Stimulated activated CD4-positive, alpha-beta T cell treated with anti-CD3 and anti-CD28 coated beads, Interleukin-2, amount 100 ng/mL, for 24 hours (primary cell): ENCODE measurements at regions not wholly inside any gene's neighbourhood (a gene's known extent, or its start where the extent isn't known, plus 50 kb on each side); places are given as distances from the start of the nearest gene placed in this dataset.

Experiments used
- DNase-seq, 2 donors: peaks; one replicate each; pipeline ENCODE4 v3.0.0-alpha.2; 2020

DNA sequence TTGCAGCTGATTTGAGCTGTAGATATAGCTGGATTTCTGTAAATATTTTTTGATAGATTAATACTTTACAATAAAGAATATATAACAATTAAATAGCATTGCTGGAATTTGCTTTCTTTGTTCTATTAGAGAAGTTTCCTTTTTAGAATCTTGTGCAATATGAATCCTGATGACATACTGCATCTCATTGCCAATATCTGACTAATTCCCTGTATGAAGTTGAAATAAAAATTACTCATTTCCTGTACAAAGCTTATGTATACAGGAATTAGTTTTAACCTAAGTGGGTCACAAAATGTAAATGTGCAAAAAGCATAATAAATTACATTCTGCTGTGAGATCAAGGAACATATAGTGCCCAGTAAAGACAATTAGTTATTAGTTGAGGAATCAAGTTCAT lies 72.8 kb upstream of the TMEFF2 start:
- DNase-seq: no peak

DNA sequence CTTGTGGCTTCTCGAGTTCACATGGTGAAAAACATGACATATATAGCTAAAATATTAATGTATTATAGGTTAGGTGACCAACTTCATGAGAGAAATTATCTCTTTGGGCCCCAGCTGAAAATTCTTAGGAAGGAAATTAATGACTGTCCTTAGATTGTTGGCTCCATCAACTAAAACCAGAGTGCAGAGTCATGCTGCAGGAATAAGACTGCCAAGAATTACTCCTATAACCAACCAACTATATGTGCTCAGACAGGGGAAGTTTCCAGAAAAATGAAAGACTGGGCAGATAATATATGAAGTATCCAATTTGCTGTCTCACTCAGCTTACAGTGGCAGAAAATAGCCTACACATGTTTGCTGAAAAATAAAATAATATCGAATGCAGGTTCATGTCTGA lies 71.0 kb upstream of the TMEFF2 start:
- DNase-seq: no peak

DNA sequence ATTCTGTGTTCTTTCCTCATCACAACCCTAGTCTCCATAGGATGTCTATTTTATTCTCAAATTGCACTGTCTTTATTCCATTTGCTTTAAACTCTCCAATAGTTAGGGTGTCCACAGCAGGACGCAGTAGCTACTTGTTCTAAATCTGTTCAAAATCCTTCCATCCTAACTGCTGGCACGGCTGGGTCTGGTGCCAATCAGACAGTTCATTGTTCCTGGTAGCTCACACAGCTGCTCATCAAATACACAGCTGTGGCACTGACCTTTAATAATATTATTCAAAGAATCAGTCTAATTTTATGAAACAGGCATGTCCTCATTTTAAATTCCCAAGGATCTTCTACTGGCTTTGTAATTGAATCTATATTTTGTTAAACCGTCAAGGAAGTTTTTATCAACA lies 59.7 kb upstream of the TMEFF2 start:
- no peak for DNase-seq

DNA sequence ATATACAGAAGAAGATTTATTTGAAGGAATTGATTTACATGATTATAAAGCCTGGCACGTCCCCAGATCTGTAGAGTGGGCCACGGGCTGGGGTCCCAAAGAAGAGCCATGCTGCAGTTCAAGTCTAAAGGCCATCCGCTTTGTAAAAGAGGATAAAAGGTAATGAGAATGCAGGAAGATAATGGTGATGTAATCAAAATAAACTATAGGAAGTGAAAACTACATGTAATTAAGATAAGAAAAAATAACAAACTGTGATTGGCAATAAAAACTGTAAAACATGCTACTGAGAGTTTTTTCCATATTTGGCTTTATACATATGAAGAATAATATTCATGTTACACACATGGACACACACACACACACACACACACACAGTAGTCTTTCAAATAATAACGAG lies 59.0 kb upstream of the TMEFF2 start:
- no peak for DNase-seq

DNA sequence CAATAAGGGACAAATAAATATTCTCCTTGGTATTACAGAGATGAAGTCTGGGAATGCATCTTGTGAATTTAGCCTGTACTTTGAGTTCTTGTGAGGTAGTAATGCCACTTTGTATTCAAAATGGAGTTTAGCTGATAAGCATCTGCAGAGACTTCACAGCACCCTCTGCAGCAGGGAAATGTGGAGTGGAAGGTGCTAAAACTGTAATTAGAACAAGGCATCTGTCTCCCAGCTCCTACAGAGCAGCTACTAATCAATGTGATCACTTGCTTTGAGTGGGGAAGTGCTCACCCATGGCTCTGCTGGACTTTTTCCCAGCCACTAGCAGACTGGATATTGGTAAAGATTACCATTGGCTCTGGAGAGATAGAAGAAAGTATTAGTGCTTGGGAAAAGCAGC lies 56.2 kb upstream of the TMEFF2 start:
- no peak for DNase-seq

DNA sequence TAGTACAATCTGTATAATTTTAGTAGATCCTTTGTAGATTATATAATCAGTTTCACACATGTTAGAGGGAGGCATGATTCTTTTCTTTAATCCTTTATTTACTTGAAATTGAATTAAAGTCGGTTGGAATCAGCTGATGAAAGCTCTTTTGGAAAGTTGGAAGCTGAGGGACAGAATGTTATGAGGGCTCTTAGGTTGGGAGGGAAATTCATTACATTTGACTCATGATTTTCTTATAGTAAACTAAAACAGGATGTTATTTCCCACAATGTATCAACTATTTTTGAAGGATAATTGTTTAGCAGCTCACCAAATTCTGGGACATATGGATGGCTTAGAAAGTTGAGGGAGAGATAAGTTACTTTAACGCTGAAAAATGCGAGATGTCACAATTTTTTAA lies 52.7 kb upstream of the TMEFF2 start:
- no peak for DNase-seq

DNA sequence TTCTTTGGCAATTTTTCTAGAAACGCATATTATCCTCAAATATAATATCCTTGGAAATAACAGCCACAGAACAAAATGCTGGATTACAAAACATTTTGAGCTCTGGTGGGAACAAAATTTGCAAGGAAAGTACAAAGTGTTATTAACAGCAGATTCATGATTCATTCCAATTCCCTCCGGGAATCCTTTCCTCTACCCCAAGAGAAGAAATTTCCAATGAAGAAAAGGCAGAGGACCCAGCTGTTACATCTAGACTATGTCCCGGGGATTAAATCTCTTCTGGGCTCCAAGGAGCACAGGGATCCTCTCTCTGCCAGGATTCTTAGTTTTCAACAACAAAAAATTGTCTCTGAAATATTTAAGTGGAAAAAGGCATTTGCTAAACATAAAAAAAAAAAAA lies 51.6 kb upstream of the TMEFF2 start:
- no peak for DNase-seq

DNA sequence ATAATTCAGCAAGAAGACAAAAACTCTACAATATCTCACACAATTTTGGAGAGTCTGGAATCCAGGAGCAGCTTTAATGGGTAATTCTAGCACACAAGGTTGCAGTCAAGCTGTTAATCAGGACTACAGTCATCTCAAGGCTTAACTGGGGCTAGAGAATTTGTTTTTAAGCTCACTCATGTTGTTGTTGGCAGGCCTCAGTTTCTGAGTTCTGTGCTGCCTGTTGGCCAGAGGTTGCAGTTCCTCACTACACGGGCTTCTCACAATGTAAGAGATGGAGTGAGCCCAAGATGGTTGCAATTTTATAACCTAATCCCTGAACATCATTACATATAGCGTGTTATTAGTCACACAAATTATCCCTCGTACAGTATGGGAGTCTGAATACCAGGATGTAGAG lies 50.6 kb upstream of the TMEFF2 start:
- DNase-seq: no peak
